Kidney glomerular epithelial cell (primary cell): ENCODE measurements at regions not wholly inside any gene's neighbourhood (a gene's known extent, or its start where the extent isn't known, plus 50 kb on each side); places are given as distances from the start of the nearest gene placed in this dataset.

Experiments
- DNase-seq: peaks from one replicate; lab custom pipeline; 2025; lab: John Stamatoyannopoulos, UW

- DNase-seq = no peak
Measured at GRCh38 chr4:181193131-181193930, 1049.9 kb upstream of the TENM3 start.

GRCh38 chr4:181194096-181194495 is 1049.1 kb upstream of the TENM3 start:
- no peak for DNase-seq

- DNase-seq = no peak
Measured at GRCh38 chr4:181200076-181200475, 1043.1 kb upstream of the TENM3 start.

GRCh38 chr4:181202240-181202639 is 1041.0 kb upstream of the TENM3 start:
- DNase-seq = no peak

- no peak for DNase-seq
Measured at GRCh38 chr4:181204109-181204508, 1039.1 kb upstream of the TENM3 start.

GRCh38 chr4:181213551-181213950 is 1029.7 kb upstream of the TENM3 start:
- no peak for DNase-seq

GRCh38 chr4:181216501-181216900 is 1026.7 kb upstream of the TENM3 start:
- DNase-seq = no peak

GRCh38 chr4:181219783-181220416 is 1023.3 kb upstream of the TENM3 start:
- DNase-seq = no peak

- no peak for DNase-seq
Measured at GRCh38 chr4:181224852-181225251, 1018.4 kb upstream of the TENM3 start.

GRCh38 chr4:181225616-181226261 is 1017.5 kb upstream of the TENM3 start:
- DNase-seq = no peak

- DNase-seq = no peak
Measured at GRCh38 chr4:181234951-181235680, 1008.1 kb upstream of the TENM3 start.

GRCh38 chr4:181245326-181245725 is 997.9 kb upstream of the TENM3 start:
- no peak for DNase-seq

GRCh38 chr4:181249031-181249430 is 994.2 kb upstream of the TENM3 start:
- DNase-seq = no peak

- DNase-seq = no peak
Measured at GRCh38 chr4:181254771-181255170, 988.4 kb upstream of the TENM3 start.

GRCh38 chr4:181258569-181258968 is 984.6 kb upstream of the TENM3 start:
- DNase-seq = no peak

GRCh38 chr4:181259081-181259709 is 984.0 kb upstream of the TENM3 start:
- no peak for DNase-seq

GRCh38 chr4:181261279-181261678 is 981.9 kb upstream of the TENM3 start:
- DNase-seq = no peak

GRCh38 chr4:181264893-181265292 is 978.3 kb upstream of the TENM3 start:
- DNase-seq = no peak

GRCh38 chr4:181265370-181265769 is 977.8 kb upstream of the TENM3 start:
- no peak for DNase-seq

- no peak for DNase-seq
Measured at GRCh38 chr4:181271116-181271640, 972.0 kb upstream of the TENM3 start.

GRCh38 chr4:181272422-181272821 is 970.8 kb upstream of the TENM3 start:
- DNase-seq = no peak

GRCh38 chr4:181278941-181279340 is 964.3 kb upstream of the TENM3 start:
- no peak for DNase-seq
